SK-N-SH (cell line): ENCODE measurements at regions not wholly inside any gene's neighbourhood (a gene's known extent, or its start where the extent isn't known, plus 50 kb on each side); places are given as distances from the start of the nearest gene placed in this dataset.

Experiments used
- CTCF ChIA-PET: fragments of 300-600, 350-600 bp; formaldehyde crosslinking; extraction: SDS; loops from one replicate; lab custom pipeline; 2021; lab: Yijun Ruan, JAX
- POLR2A ChIA-PET: fragments of 350-600 bp; sonication (Branson Sonifier 250); formaldehyde crosslinking; extraction: SDS; loops from one replicate; lab custom pipeline; 2020; ENCODE audit warnings: antibody characterized with exemption, inconsistent platforms; lab: Yijun Ruan, JAX
- DNase-seq: peaks from one replicate; pipeline ENCODE4 v3.0.0; 2012
- H2AFZ ChIP-seq: fragments of 200-600 bp; sonication (generic); 2 replicates; pipeline ENCODE4 v1.8.1; 2016; ENCODE audit warnings: antibody characterized with exemption, mild to moderate bottlenecking, low read depth
- H3F3A ChIP-seq: fragments of 200-600 bp; sonication (generic); replicated peaks from 2 replicates; pipeline ENCODE3; 2016; ENCODE audit warnings: antibody characterized with exemption, mild to moderate bottlenecking; ENCODE audit not compliant: insufficient read depth
- H3K27ac ChIP-seq, 2 experiments: fragments of 200-500 bp in 1 of 2; fragments of 200-600 bp in 1 of 2; sonication (Bioruptor generic) in 1 of 2; sonication (generic), shearing (Covaris generic) in 1 of 2; 2 replicates each; pipeline versions ENCODE4 v1.5.1 to v1.6.1; 2014 to 2016; ENCODE audit warnings: low read depth in 2 of 2, inconsistent platforms in 1 of 2, low read length in 1 of 2, mild to moderate bottlenecking in 1 of 2, mixed read lengths in 1 of 2
- H3K27me3 ChIP-seq: fragments of 200-600 bp; sonication (generic), shearing (Covaris generic); 2 replicates; pipeline ENCODE4 v1.6.1; 2016; ENCODE audit warnings: mixed run types; ENCODE audit not compliant: insufficient read depth
- H3K36me3 ChIP-seq, 2 experiments: fragments of 200-500 bp in 1 of 2; fragments of 200-600 bp in 1 of 2; sonication (Bioruptor generic) in 1 of 2; sonication (generic) in 1 of 2; replicated peaks in 1 of 2; 2 replicates each; pipeline versions ENCODE3 to v1.5.1; 2014 to 2016; ENCODE audit warnings: low read length in 1 of 2, mild to moderate bottlenecking in 1 of 2; ENCODE audit not compliant: insufficient read depth in 2 of 2, control insufficient read depth in 1 of 2
- H3K4me1 ChIP-seq, 2 experiments: fragments of 200-500 bp in 1 of 2; fragments of 200-600 bp in 1 of 2; sonication (Bioruptor generic) in 1 of 2; sonication (generic), shearing (Covaris generic) in 1 of 2; 2 replicates each; pipeline versions ENCODE4 v1.5.1 to v1.6.1; 2014 to 2016; ENCODE audit warnings: low read depth in 1 of 2, low read length in 1 of 2, mixed run types in 1 of 2; ENCODE audit not compliant: insufficient read depth in 2 of 2, control insufficient read depth in 1 of 2
- H3K4me2 ChIP-seq: fragments of 200-600 bp; sonication (generic), shearing (Covaris generic); 2 replicates; pipeline ENCODE4 v1.6.1; 2017; ENCODE audit warnings: mixed run types
- H3K4me3 ChIP-seq, 2 experiments: fragments of 200-500 bp in 1 of 2; fragments of 200-600 bp in 1 of 2; sonication (Bioruptor generic) in 1 of 2; sonication (generic), shearing (Covaris generic) in 1 of 2; 2 replicates each; pipeline versions ENCODE4 v1.5.1 to v1.8.1; 2014 to 2016; ENCODE audit warnings: low read depth in 2 of 2, inconsistent platforms in 1 of 2, low read length in 1 of 2, mild to moderate bottlenecking in 1 of 2, mixed read lengths in 1 of 2, moderate library complexity in 1 of 2
- H3K79me2 ChIP-seq: fragments of 200-600 bp; sonication (generic); 2 replicates; pipeline ENCODE4 v1.8.1; 2017; ENCODE audit warnings: mild to moderate bottlenecking; ENCODE audit not compliant: insufficient read depth
- H3K9ac ChIP-seq: fragments of 200-600 bp; sonication (generic); 2 replicates; pipeline ENCODE4 v1.6.1; 2017; ENCODE audit warnings: mixed run types
- H3K9me2 ChIP-seq: fragments of 200-600 bp; sonication (generic); 2 replicates; pipeline ENCODE4 v1.6.1; 2017; ENCODE audit warnings: mixed run types
- H3K9me3 ChIP-seq: fragments of 200-600 bp; sonication (generic); 2 replicates; pipeline ENCODE4 v1.6.1; 2017; ENCODE audit warnings: mixed run types, mild to moderate bottlenecking, moderate library complexity
- H4K20me1 ChIP-seq: fragments of 200-600 bp; sonication (generic); 2 replicates; pipeline ENCODE4 v1.6.1; 2017; ENCODE audit warnings: mild to moderate bottlenecking, mixed run types; ENCODE audit not compliant: insufficient read depth
- CHD2 ChIP-seq: fragments of 150-350 bp; IDR thresholded peaks from 2 replicates; pipeline ENCODE4 v1.6.1; 2018; ENCODE audit warnings: low read length; ENCODE audit not compliant: partially characterized antibody
- ELF1 ChIP-seq: IDR thresholded peaks from 2 replicates; pipeline ENCODE4 v1.4.0; 2012
- EP300 ChIP-seq, 2 experiments: IDR thresholded peaks; 2 replicates each; pipeline versions ENCODE4 v1.4.0 to v1.6.1; 2012; ENCODE audit warnings: borderline replicate concordance in 1 of 2, low read depth in 1 of 2, low read length in 1 of 2
- FOSL2 ChIP-seq: IDR thresholded peaks from 2 replicates; pipeline ENCODE4 v1.4.0; 2012; ENCODE audit warnings: low read depth, mild to moderate bottlenecking, moderate library complexity, borderline replicate concordance
- FOXJ3 ChIP-seq: sonication (generic); formaldehyde crosslinking; IDR thresholded peaks from 2 replicates; pipeline ENCODE4 v1.5.1; 2020; ENCODE audit warnings: mild to moderate bottlenecking, missing genetic modification reagents
- GATA2 ChIP-seq: sonication (generic); formaldehyde crosslinking; IDR thresholded peaks from 2 replicates; pipeline ENCODE4 v1.5.0; 2020; ENCODE audit warnings: mild to moderate bottlenecking, missing genetic modification reagents
- IRF3 ChIP-seq: fragments of 150-350 bp; IDR thresholded peaks from 2 replicates; pipeline ENCODE4 v1.6.1; 2016; ENCODE audit warnings: mild to moderate bottlenecking, low read depth, low read length
- JUND ChIP-seq: IDR thresholded peaks from 2 replicates; pipeline ENCODE4 v1.4.0; 2012
- MAX ChIP-seq: IDR thresholded peaks from 2 replicates; pipeline ENCODE4 v1.4.0; 2012; ENCODE audit warnings: low read depth
- NFIC ChIP-seq: IDR thresholded peaks from 2 replicates; pipeline ENCODE4 v1.4.0; 2012; ENCODE audit warnings: borderline replicate concordance
- POLR2AphosphoS5 ChIP-seq: IDR thresholded peaks from 2 replicates; pipeline ENCODE4 v1.6.1; 2012; ENCODE audit warnings: low read depth, low read length
- RCOR1 ChIP-seq: fragments of 150-350 bp; IDR thresholded peaks from 2 replicates; pipeline ENCODE4 v1.6.1; 2017; ENCODE audit warnings: antibody characterized with exemption, low read length
- RFX5 ChIP-seq: IDR thresholded peaks from 2 replicates; pipeline ENCODE4 v1.6.1; 2012; ENCODE audit warnings: mild to moderate bottlenecking, improper control_type of control experiment, low read length
- RXRA ChIP-seq: IDR thresholded peaks from 2 replicates; pipeline ENCODE4 v1.4.0; 2012; ENCODE audit warnings: low read depth, mild to moderate bottlenecking, borderline replicate concordance
- SMC3 ChIP-seq: IDR thresholded peaks from 2 replicates; pipeline ENCODE4 v1.6.1; 2012; ENCODE audit warnings: low read depth, low read length, improper control_type of control experiment
- TAF1 ChIP-seq: IDR thresholded peaks from 2 replicates; pipeline ENCODE4 v1.6.1; 2012; ENCODE audit warnings: low read depth, mild to moderate bottlenecking, low read length, moderate library complexity, borderline replicate concordance
- TCF12 ChIP-seq: IDR thresholded peaks from 2 replicates; pipeline ENCODE4 v1.4.0; 2012
- TEAD4 ChIP-seq: IDR thresholded peaks from 2 replicates; pipeline ENCODE4 v1.4.0; 2012; ENCODE audit warnings: mild to moderate bottlenecking, borderline replicate concordance; ENCODE audit not compliant: insufficient read depth
- USF1 ChIP-seq: IDR thresholded peaks from 2 replicates; pipeline ENCODE4 v1.4.0; 2012; ENCODE audit warnings: low read depth, borderline replicate concordance
- YY1 ChIP-seq: IDR thresholded peaks from 2 replicates; pipeline ENCODE4 v1.4.0; 2012; ENCODE audit warnings: low read depth, mild to moderate bottlenecking
- ZBTB33 ChIP-seq: IDR thresholded peaks from 2 replicates; pipeline ENCODE4 v1.4.0; 2012; ENCODE audit warnings: low read depth, borderline replicate concordance
- WGBS: methylation state at CpG from one replicate; pipeline ENCODE4 v1.1.6; 2017; ENCODE audit warnings: low lambda C conversion rate; 5-methylcytosine and 5-hydroxymethylcytosine counted together

- CTCF ChIA-PET, result no interaction called here
- POLR2A ChIA-PET, result no interaction called here
Measured at GRCh38 chr3:55330355-55330754, 156.8 kb downstream of the WNT5A start.

More at GRCh38 chr3:55330355-55330754, 156.8 kb downstream of the WNT5A start:
- WGBS, result 13% methylated on average over 4 of the region's 4 CpGs
- Histone ChIP-seq H3K9me2 (no peaks in the 10 kb centered on the region), H3K9me3 (no peaks in the 10 kb centered on the region), H3K79me2 (no peaks in the 10 kb centered on the region), H3K4me3 (no peak overlapping the region), H3K4me2 (peak overlapping the region; percentile 36), H3K27ac (peak overlapping the region; percentile 39 to 97; a peak in 3 of 4 replicates), H3K27me3 (no peaks in the 10 kb centered on the region), H4K20me1 (no peaks in the 10 kb centered on the region), H3K4me1 (peaks cover 0 to 28% of the 10 kb centered on the region in 2 experiments; a peak in 2 of 4 replicates), H2AFZ (no peak overlapping the region), H3K9ac (peak overlapping the region; percentile 66), H3F3A (peaks cover 26% of the 10 kb centered on the region)
- DNase-seq, result no peak
- TF ChIP-seq SMC3, result no peak
- TF ChIP-seq MAX, result no peak
- TF ChIP-seq RXRA, result peak; percentile 42; the same call in 1 of the 2 replicates
- no peak for TF ChIP-seq FOXJ3 (CRISPR knock-in tag)
- peak; percentile 58 for TF ChIP-seq NFIC
- TF ChIP-seq IRF3, result no peak
- TF ChIP-seq RCOR1, result no peak
- TF ChIP-seq POLR2AphosphoS5, result no peak; the same call in 1 of the 2 replicates
- no peak for TF ChIP-seq YY1
- no peak for TF ChIP-seq CHD2
- no peak for TF ChIP-seq ELF1
- no peak for TF ChIP-seq RFX5
- TF ChIP-seq EP300 (IDR thresholded peaks at IDR 0.05; ENCODE audit: borderline replicate concordance in 1 of 2, low read depth in 1 of 2, low read length in 1 of 2), result peak in 1 of 2 experiments; percentile 71; a peak in 2 of 4 replicates
- TF ChIP-seq GATA2, result no peak
- no peak for TF ChIP-seq ZBTB33
- TF ChIP-seq TCF12, result peak; percentile 67
- TF ChIP-seq JUND, result peak; percentile 82
- no peak for TF ChIP-seq TAF1
- peak; percentile 84 for TF ChIP-seq FOSL2
- TF ChIP-seq TEAD4, result peak; percentile 44; the same call in 1 of the 2 replicates
- no peak for TF ChIP-seq USF1
- TF ChIP-seq, all 33 proteins: peak for 7
- H3K36me3 ChIP-seq, result no peaks in the 10 kb centered on the region
